ENCODE measurements at regions not wholly inside any gene's neighbourhood (a gene's known extent, or its start where the extent isn't known, plus 50 kb on each side); places are given as distances from the start of the nearest gene placed in this dataset.

- no peak for DNase-seq (ENCODE audit: low read depth)
- no peak for TF ChIP-seq CTCF (IDR thresholded peaks at IDR 0.05; ENCODE audit: low read length, missing control alignments)
- no peak overlapping the region for H3K4me3 ChIP-seq (replicated peaks; ENCODE audit: low read depth, low read length)
Measured at GRCh38 chr3:1477669-1478068, 384.8 kb downstream of the CNTN6 start.

- H3K4me3 ChIP-seq (replicated peaks; ENCODE audit: low read depth, low read length): no peak overlapping the region
- DNase-seq (ENCODE audit: low read depth): no peak
- TF ChIP-seq CTCF (IDR thresholded peaks at IDR 0.05; ENCODE audit: low read length, missing control alignments): no peak
Measured at GRCh38 chr3:1495466-1495865, 402.6 kb downstream of the CNTN6 start.

DNA sequence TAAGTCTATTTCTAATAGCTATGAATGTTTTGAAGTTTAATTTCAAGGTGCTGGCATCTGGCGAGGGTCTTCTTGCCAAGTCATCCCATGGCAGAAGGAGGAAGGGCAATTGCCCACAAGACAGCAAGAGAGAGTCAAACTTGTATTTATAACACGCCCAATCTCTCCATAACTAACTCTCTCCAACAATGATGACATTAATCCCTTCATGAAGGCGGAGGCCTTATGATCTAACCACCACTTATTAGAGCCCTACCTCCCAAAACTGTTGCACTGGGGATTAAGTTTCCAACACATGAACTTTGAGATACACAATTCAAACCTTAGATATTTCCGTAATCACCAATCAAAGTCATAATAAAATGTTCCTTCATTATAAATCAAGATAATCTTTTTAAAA lies 406.9 kb downstream of the CNTN6 start:
- TF ChIP-seq CTCF (IDR thresholded peaks at IDR 0.05; ENCODE audit: low read length, missing control alignments): no peak
- no peak overlapping the region for H3K4me3 ChIP-seq (replicated peaks; ENCODE audit: low read depth, low read length)
- DNase-seq (ENCODE audit: low read depth): no peak

DNA sequence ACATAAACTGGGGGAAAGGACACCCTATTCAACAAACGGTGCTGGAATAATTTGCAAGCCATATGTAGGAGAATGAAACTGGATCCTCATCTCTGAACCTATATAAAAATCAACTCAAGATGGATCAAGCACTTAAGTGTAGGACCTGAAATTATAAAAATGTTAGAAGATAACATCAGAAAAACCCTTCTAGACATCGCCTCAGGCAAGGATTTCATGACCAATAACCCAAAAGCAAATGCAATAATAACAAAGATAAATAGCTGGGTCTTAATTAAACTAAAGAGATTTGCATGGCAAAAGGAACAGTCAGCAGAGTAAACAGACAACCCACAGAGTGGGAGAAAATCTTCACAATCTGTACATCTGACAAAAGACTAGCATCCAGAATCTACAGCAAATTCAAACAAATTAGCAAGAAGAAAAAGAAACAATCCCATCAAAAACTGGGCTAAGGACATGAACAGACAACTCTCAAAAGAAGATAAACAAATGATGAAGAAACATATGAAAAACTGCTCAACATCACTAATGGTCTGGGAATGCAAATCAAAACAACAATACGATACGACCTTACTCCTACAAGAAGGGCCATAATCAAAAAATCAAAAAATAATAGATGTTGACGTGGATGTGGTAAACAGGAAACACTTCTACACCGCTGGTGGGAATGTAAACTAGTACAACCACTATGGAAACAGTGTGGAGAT lies 408.7 kb downstream of the CNTN6 start:
- H3K4me3 ChIP-seq (replicated peaks; ENCODE audit: low read depth, low read length): no peak overlapping the region
- no peak for DNase-seq (ENCODE audit: low read depth)
- TF ChIP-seq CTCF (IDR thresholded peaks at IDR 0.05; ENCODE audit: low read length, missing control alignments): no peak

GRCh38 chr3:1506090-1506489 lies 413.3 kb downstream of the CNTN6 start:
- DNase-seq (ENCODE audit: low read depth): no peak
- TF ChIP-seq CTCF (IDR thresholded peaks at IDR 0.05; ENCODE audit: low read length, missing control alignments): no peak
- H3K4me3 ChIP-seq (replicated peaks; ENCODE audit: low read depth, low read length): no peak overlapping the region

DNA sequence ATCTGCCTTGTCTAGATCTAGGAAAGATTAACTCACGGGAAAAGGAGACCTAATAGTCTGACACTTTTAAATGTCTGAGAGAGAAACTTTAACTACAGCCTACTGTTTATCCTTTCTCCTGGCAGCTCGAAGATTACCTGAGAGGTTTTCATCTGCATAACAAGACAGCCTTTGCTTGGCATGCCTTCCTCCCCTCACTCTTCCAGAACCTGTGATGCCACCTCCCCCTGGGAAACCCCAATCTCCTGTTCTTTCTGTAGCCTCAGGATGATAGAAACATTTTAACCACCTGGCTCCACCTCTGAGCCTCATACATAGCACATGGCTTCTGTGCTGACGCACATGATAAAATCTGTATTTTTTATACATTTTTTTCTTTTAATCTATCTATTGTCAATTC lies 420.8 kb downstream of the CNTN6 start:
- H3K4me3 ChIP-seq (replicated peaks; ENCODE audit: low read depth, low read length): no peak overlapping the region
- DNase-seq (ENCODE audit: low read depth): no peak
- no peak for TF ChIP-seq CTCF (IDR thresholded peaks at IDR 0.05; ENCODE audit: low read length, missing control alignments)

- no peak overlapping the region for H3K4me3 ChIP-seq (replicated peaks; ENCODE audit: low read depth, low read length)
- DNase-seq (ENCODE audit: low read depth): no peak
- TF ChIP-seq CTCF (IDR thresholded peaks at IDR 0.05; ENCODE audit: low read length, missing control alignments): no peak
Measured at GRCh38 chr3:1515882-1516281, 423.1 kb downstream of the CNTN6 start.
